ENCODE measurements at regions not wholly inside any gene's neighbourhood (a gene's known extent, or its start where the extent isn't known, plus 50 kb on each side); places are given as distances from the start of the nearest gene placed in this dataset.

- no peak for DNase-seq
- H3K27ac ChIP-seq (replicated peaks): no peak overlapping the region
- TF ChIP-seq CTCF (IDR thresholded peaks at IDR 0.05; ENCODE audit: borderline replicate concordance): no peak
- no peaks in the 10 kb centered on the region for H3K36me3 ChIP-seq
- H3K27me3 ChIP-seq (ENCODE audit: low read depth): no peaks in the 10 kb centered on the region
- no peaks in the 10 kb centered on the region for H3K4me1 ChIP-seq
- no peaks in the 10 kb centered on the region for H3K9me3 ChIP-seq (replicated peaks)
- intact Hi-C loops (cut with micrococcal nuclease): no loop called here
- H3K4me3 ChIP-seq: no peak overlapping the region
Observed at GRCh38 chr6:139549561-139550070, 175.2 kb upstream of the CITED2 start.

- intact Hi-C loops (cut with micrococcal nuclease): no loop called here
- H3K4me3 ChIP-seq: no peak overlapping the region
- no peaks in the 10 kb centered on the region for H3K36me3 ChIP-seq
- DNase-seq: no peak
- no peaks in the 10 kb centered on the region for H3K9me3 ChIP-seq (replicated peaks)
- no peak for TF ChIP-seq CTCF (IDR thresholded peaks at IDR 0.05; ENCODE audit: borderline replicate concordance)
- H3K27me3 ChIP-seq (ENCODE audit: low read depth): no peaks in the 10 kb centered on the region
- H3K27ac ChIP-seq (replicated peaks): peak overlapping the region; percentile 61
- H3K4me1 ChIP-seq: no peaks in the 10 kb centered on the region
Observed at GRCh38 chr6:139547804-139548203, 173.4 kb upstream of the CITED2 start.

GRCh38 chr6:139547122-139547776, 172.8 kb upstream of the CITED2 start:
- Histone ChIP-seq H3K4me3 (no peak overlapping the region), H3K9me3 (replicated peaks) (no peaks in the 10 kb centered on the region), H3K27me3 (ENCODE audit: low read depth) (no peaks in the 10 kb centered on the region), H3K36me3 (no peaks in the 10 kb centered on the region), H3K27ac (replicated peaks) (peak overlapping the region; percentile 61), H3K4me1 (no peaks in the 10 kb centered on the region)
- intact Hi-C loops (cut with micrococcal nuclease): no loop called here
- no peak for DNase-seq
- TF ChIP-seq CTCF (IDR thresholded peaks at IDR 0.05; ENCODE audit: borderline replicate concordance): no peak

- no peak for TF ChIP-seq CTCF (IDR thresholded peaks at IDR 0.05; ENCODE audit: borderline replicate concordance)
- no peaks in the 10 kb centered on the region for H3K9me3 ChIP-seq (replicated peaks)
- H3K36me3 ChIP-seq: no peaks in the 10 kb centered on the region
- no peak for DNase-seq
- H3K27ac ChIP-seq (replicated peaks): no peak overlapping the region
- no peaks in the 10 kb centered on the region for H3K4me1 ChIP-seq
- intact Hi-C loops (cut with micrococcal nuclease): no loop called here
- H3K27me3 ChIP-seq (ENCODE audit: low read depth): no peaks in the 10 kb centered on the region
- H3K4me3 ChIP-seq: no peak overlapping the region
Observed at GRCh38 chr6:139546106-139546472, 171.6 kb upstream of the CITED2 start.

GRCh38 chr6:139545206-139546105, 171.0 kb upstream of the CITED2 start:
- DNase-seq: no peak
- H3K4me3 ChIP-seq: no peak overlapping the region
- no peaks in the 10 kb centered on the region for H3K4me1 ChIP-seq
- H3K9me3 ChIP-seq (replicated peaks): no peaks in the 10 kb centered on the region
- H3K27ac ChIP-seq (replicated peaks): no peak overlapping the region
- no peaks in the 10 kb centered on the region for H3K36me3 ChIP-seq
- no peaks in the 10 kb centered on the region for H3K27me3 ChIP-seq (ENCODE audit: low read depth)
- intact Hi-C loops (cut with micrococcal nuclease): no loop called here
- TF ChIP-seq CTCF (IDR thresholded peaks at IDR 0.05; ENCODE audit: borderline replicate concordance): no peak
